ENCODE measurements at regions not wholly inside any gene's neighbourhood (a gene's known extent, or its start where the extent isn't known, plus 50 kb on each side); places are given as distances from the start of the nearest gene placed in this dataset.

DNA sequence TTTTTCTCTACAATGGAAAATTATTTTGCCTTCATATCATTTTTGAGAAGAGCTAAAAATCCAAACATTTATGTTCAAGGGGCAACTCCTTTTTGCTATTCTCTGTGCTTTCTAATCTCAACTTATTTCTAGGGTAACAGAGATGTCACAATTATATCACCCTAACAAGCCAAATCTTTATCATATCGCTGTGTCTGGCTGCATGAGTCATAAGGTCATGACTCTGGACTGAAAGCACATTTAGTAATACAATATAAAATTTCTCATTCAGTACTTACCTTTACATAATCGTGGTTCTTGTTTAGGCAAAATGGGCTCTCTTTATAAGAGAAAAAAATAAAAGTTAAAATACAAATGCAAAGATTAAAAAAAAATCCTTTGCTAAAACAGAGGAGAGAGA is 326.0 kb downstream of the CASP12 start:
- TF ChIP-seq, protein P1, sequence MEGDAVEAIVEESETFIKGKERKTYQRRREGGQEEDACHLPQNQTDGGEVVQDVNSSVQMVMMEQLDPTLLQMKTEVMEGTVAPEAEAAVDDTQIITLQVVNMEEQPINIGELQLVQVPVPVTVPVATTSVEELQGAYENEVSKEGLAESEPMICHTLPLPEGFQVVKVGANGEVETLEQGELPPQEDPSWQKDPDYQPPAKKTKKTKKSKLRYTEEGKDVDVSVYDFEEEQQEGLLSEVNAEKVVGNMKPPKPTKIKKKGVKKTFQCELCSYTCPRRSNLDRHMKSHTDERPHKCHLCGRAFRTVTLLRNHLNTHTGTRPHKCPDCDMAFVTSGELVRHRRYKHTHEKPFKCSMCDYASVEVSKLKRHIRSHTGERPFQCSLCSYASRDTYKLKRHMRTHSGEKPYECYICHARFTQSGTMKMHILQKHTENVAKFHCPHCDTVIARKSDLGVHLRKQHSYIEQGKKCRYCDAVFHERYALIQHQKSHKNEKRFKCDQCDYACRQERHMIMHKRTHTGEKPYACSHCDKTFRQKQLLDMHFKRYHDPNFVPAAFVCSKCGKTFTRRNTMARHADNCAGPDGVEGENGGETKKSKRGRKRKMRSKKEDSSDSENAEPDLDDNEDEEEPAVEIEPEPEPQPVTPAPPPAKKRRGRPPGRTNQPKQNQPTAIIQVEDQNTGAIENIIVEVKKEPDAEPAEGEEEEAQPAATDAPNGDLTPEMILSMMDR (IDR thresholded peaks at IDR 0.05), result no peak
- peaks cover 7% of the 10 kb centered on the region for H3K9me3 ChIP-seq
- no peak for DNase-seq
- ATAC-seq, result no peak
- intact Hi-C loops (cut with DNase I, micrococcal nuclease), result no loop called here
- no peaks in the 10 kb centered on the region for H3K4me1 ChIP-seq (ENCODE audit: low read depth)
- no peak overlapping the region for H3K4me3 ChIP-seq
- H3K36me3 ChIP-seq (ENCODE audit: low read depth), result no peaks in the 10 kb centered on the region

DNA sequence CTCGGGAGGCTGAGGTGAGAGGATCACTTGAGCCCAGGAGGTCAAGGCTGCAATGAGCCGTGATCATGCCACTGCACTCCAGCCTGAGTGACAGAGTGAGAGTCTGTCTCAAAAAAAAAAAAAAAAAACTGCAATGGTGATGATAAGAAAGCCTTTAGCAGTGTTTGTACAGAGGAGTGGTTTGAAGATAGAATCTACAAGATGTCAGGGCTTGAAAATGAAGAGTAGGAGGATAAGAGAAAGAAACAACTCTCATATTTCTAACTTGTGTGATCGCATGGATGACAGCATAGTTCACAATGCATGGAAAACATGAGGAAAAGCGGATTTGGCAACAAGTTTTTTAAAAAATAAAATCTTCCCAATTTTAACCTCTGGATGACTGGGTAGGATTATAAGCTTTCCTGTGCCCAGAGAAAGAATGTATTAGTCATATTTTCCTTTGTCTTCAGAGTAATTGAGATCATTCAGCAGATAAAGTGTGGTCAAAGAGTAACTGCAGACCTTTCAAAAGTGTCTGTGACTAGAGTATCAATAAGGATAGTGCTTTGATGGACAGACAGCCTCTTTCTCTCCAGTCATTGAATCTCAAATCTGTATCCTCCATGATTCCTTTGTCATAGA is 328.1 kb downstream of the CASP12 start:
- Histone ChIP-seq H3K9me3 (no peaks in the 10 kb centered on the region), H3K4me1 (ENCODE audit: low read depth) (no peaks in the 10 kb centered on the region), H3K36me3 (ENCODE audit: low read depth) (no peaks in the 10 kb centered on the region), H3K4me3 (no peak overlapping the region)
- DNase-seq (no peak), ATAC-seq (no peak)
- intact Hi-C loops (cut with DNase I, micrococcal nuclease), result no loop called here
- TF ChIP-seq, protein P1 (IDR thresholded peaks at IDR 0.05), result no peak

DNA sequence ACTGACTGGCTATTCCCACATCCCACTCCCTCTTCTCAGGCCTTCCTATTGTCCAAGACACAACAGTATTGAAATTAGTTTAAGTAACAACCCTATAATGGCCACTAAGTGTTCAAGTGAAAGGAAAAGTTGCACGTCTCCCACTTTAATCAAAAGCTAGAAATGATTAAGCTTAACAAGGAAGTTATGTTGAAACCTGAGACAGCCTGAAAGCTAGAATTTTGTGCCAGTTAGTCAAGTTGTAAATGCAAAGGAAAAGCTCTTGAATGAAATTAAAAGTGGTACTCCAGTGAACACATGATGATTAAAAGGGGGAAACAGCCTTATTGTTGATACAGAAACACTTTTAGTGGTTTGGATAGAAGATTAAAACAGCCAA is 332.7 kb downstream of the CASP12 start:
- intact Hi-C loops (cut with DNase I, micrococcal nuclease), result no loop called here
- TF ChIP-seq, protein P1 (IDR thresholded peaks at IDR 0.05), result no peak
- ATAC-seq (no peak), DNase-seq (no peak)
- H3K4me3 ChIP-seq, result no peak overlapping the region
- H3K9me3 ChIP-seq, result no peaks in the 10 kb centered on the region
- no peaks in the 10 kb centered on the region for H3K4me1 ChIP-seq (ENCODE audit: low read depth)
- H3K36me3 ChIP-seq (ENCODE audit: low read depth), result no peaks in the 10 kb centered on the region

DNA sequence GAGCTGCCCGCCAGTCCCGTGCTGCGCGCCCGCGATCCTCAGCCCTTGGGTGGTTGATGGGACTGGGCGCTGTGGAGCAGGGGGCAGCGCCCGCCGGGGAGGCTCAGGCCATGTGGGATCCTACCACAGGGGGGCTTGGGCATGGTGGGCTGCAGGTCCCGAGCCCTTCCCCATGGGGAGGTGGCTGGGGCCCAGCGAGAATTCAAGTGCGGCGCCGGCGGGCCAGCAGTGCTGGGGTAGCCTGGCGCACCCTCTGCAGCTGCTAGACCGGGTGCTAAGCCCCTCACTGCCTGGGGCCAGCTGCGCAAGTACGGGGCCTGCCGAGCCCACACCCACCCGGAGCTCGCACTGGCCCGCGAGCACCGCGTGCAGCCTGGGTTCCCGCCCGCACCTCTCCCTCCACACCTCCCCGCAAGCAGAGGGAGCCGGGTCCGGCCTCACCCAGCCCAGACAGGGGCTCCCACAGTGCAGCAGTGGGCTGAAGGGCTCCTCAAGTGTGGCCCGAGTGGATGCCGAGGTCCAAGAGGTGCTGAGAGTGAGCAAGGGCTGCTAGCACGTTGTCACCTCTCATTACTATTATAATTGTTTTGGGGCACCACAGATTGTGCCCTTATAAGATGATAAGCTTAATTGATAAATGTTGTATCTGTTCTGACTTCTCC is 333.2 kb downstream of the CASP12 start:
- no peak for DNase-seq
- H3K4me1 ChIP-seq (ENCODE audit: low read depth), result no peaks in the 10 kb centered on the region
- no peaks in the 10 kb centered on the region for H3K9me3 ChIP-seq
- TF ChIP-seq, protein P1 (IDR thresholded peaks at IDR 0.05), result no peak
- H3K4me3 ChIP-seq, result no peak overlapping the region
- no peak for ATAC-seq
- intact Hi-C loops (cut with DNase I, micrococcal nuclease), result no loop called here
- H3K36me3 ChIP-seq (ENCODE audit: low read depth), result no peaks in the 10 kb centered on the region

DNA sequence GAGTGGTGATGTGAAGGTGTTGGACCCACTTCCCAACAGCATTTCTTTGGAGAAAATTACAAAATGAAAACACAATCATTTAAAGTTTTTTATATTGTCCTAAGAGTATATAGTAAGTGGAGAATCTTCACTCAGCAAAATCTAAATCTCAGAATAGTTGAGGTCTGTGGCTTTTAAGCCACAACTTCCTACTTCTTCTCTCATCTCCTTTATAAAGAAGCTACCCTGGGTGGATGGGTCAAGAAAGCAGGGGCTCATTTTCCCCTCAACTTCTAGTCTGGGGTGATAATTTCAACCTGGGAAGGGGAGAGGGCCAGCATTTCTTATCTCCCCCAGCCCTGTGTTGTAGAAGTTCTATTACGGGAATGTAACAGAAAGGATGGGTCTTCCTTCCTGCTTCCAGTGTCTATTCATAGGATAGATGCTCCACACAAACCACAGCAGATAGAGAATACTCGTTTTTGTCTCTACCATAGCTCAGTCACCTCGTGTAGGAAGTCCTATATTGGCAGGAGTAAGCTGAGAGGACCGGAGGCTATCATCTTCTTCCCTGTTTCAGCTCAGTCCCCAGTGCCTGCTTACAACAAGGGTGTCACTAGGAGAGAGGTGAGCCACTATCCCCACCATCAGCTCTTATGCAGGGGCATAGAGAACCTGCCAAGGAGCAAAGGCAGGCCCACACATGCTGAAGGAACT is 341.5 kb downstream of the CASP12 start:
- Histone ChIP-seq H3K4me3 (no peak overlapping the region), H3K4me1 (ENCODE audit: low read depth) (no peaks in the 10 kb centered on the region), H3K36me3 (ENCODE audit: low read depth) (no peaks in the 10 kb centered on the region), H3K9me3 (no peaks in the 10 kb centered on the region)
- intact Hi-C loops (cut with DNase I, micrococcal nuclease), result no loop called here
- no peak for ATAC-seq
- TF ChIP-seq, protein P1 (IDR thresholded peaks at IDR 0.05), result no peak
- DNase-seq, result no peak

Data from mucosa of descending colon (tissue), 3 donors.